Mucosa of gallbladder (tissue), 1 donor: ENCODE measurements at regions not wholly inside any gene's neighbourhood (a gene's known extent, or its start where the extent isn't known, plus 50 kb on each side); places are given as distances from the start of the nearest gene placed in this dataset.
A peak's percentile ranks its signal among the peaks of the same experiment; 100 is the strongest.

Experiments
- DNase-seq: peaks from one replicate; pipeline ENCODE4 v3.0.0-alpha.2; 2020; ENCODE audit warnings: low spot score
- donor health status: DM: no; HTN: no; CAD: no.

- peak; percentile 51 for DNase-seq
Observed at GRCh38 chr1:56189946-56190805, 389.2 kb downstream of the PLPP3 start.

GRCh38 chr1:56189454-56189853, 389.9 kb downstream of the PLPP3 start:
- DNase-seq = no peak

- DNase-seq = no peak
Observed at GRCh38 chr1:56188855-56189254, 390.5 kb downstream of the PLPP3 start.

GRCh38 chr1:56188221-56188620, 391.1 kb downstream of the PLPP3 start:
- DNase-seq = no peak

- DNase-seq = no peak
Observed at GRCh38 chr1:56187405-56187804, 392.0 kb downstream of the PLPP3 start.

- DNase-seq = no peak
Observed at GRCh38 chr1:56185493-56185892, 393.9 kb downstream of the PLPP3 start.

GRCh38 chr1:56183151-56183550, 396.2 kb downstream of the PLPP3 start:
- no peak for DNase-seq

GRCh38 chr1:56180520-56181190, 398.7 kb downstream of the PLPP3 start:
- DNase-seq = no peak

- DNase-seq = no peak
Observed at GRCh38 chr1:56179543-56179942, 399.8 kb downstream of the PLPP3 start.

GRCh38 chr1:56175211-56175610, 404.2 kb downstream of the PLPP3 start:
- no peak for DNase-seq

- DNase-seq = no peak
Observed at GRCh38 chr1:56174176-56174885, 405.0 kb downstream of the PLPP3 start.

GRCh38 chr1:56173736-56174135, 405.6 kb downstream of the PLPP3 start:
- no peak for DNase-seq

- DNase-seq = no peak
Observed at GRCh38 chr1:56171670-56172069, 407.7 kb downstream of the PLPP3 start.

- DNase-seq = no peak
Observed at GRCh38 chr1:56170784-56171320, 408.5 kb downstream of the PLPP3 start.

- DNase-seq = no peak
Observed at GRCh38 chr1:56169856-56170255, 409.5 kb downstream of the PLPP3 start.

- DNase-seq = no peak
Observed at GRCh38 chr1:56168176-56168575, 411.2 kb downstream of the PLPP3 start.

- DNase-seq = no peak
Observed at GRCh38 chr1:56167596-56167995, 411.8 kb downstream of the PLPP3 start.

- no peak for DNase-seq
Observed at GRCh38 chr1:56160773-56161315, 418.5 kb downstream of the PLPP3 start.

- DNase-seq = no peak
Observed at GRCh38 chr1:56156971-56157876, 422.1 kb downstream of the PLPP3 start.

GRCh38 chr1:56153276-56153675, 426.1 kb downstream of the PLPP3 start:
- DNase-seq = no peak

- DNase-seq = no peak
Observed at GRCh38 chr1:56152635-56153034, 426.7 kb downstream of the PLPP3 start.
